GM18519 (cell line): ENCODE measurements at regions not wholly inside any gene's neighbourhood (a gene's known extent, or its start where the extent isn't known, plus 50 kb on each side); places are given as distances from the start of the nearest gene placed in this dataset.
"Not testable (repeated sequence)": the region's sequence is repeated elsewhere in the genome, so short reads cannot be mapped to it uniquely, and the experiment has no call there.

Source experiments
- ATAC-seq: cut with Tn5 transposase; IDR thresholded peaks from one replicate; pipeline ENCODE4 v1.9.1; 2021; ENCODE audit warnings: mild to moderate bottlenecking, moderate library complexity; ENCODE audit not compliant: unreplicated experiment, low FRiP score

DNA sequence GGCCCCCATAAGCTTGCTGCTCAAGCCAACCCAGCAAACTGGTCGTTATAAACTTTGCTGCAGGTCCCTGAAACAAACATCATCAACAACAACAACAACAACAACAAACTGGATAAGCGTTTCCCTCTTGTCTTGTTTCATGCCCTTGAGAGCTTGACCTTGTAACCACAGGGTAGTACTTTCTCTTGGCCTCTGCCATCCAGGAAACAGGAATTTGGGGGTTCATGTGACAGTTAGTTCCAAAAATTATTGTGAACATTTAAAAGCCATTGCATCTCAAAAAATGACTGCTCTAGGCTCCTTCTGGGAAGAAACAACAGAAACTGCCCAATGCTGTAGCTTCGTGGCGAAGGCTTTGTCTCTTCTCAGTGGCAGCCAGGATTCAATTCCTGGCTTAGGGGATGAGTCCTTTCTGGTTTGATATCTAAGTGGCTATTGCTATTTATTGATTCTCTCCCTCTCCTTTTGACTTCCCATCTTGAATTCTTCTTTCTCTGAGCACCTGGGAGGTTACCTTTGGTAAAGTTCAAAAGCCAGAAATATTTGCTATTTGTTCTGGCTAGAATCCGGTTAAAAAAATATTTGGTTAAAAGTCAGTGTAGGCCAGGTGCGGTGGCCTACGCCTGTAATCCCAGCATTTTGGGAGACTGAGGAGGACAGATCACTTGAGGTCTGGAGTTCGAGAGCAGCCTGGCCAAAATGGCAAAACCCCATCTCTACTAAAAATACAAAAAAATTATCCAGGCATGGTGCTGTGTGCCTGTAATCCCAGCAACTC, 52.0 kb upstream of the CPM start:
- ATAC-seq: no peak

DNA sequence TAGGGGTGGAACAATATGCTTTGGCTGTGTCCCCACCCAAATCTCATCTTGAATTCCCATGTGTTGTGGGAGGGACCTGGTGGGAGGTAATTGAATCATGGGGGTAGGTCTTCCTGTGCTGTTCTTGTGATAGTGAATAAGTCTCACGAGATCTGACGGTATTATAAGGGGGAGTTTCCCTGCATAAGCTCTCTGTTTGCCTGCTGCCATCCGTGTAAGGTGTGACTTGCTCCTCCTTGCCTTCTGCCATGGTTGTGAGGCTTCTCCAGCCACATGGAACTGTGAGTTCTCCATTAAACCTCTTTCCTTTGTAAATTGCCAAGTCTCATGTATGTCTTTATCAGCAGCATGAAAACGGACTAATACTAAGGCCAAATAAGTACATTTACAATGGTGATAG, 64.6 kb upstream of the CPM start:
- not testable (repeated sequence) for ATAC-seq

GRCh38 chr12:68998041-68998440, 65.1 kb upstream of the CPM start:
- no peak for ATAC-seq

DNA sequence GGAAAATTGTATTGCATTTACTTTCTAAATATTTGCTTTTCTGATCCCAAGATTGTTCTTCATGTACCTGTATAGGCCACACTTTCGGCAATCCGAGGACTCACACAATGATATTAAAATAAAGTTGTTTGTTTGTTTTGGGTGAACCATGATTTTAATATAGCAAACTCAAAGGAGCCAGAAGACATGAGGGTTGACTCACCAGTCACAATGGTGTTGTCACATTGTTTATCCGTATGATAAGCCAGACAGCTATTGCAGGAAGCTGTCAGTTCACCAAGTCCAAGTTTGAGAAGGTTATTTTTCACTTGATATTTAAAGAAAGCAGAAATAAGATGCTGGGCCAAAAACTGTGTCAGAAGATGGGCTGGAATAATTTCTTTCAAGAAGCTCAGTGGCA, 67.1 kb upstream of the CPM start:
- no peak for ATAC-seq

GRCh38 chr12:69000540-69001243, 67.7 kb upstream of the CPM start:
- ATAC-seq: no peak

GRCh38 chr12:69001251-69001650, 68.3 kb upstream of the CPM start:
- no peak for ATAC-seq

DNA sequence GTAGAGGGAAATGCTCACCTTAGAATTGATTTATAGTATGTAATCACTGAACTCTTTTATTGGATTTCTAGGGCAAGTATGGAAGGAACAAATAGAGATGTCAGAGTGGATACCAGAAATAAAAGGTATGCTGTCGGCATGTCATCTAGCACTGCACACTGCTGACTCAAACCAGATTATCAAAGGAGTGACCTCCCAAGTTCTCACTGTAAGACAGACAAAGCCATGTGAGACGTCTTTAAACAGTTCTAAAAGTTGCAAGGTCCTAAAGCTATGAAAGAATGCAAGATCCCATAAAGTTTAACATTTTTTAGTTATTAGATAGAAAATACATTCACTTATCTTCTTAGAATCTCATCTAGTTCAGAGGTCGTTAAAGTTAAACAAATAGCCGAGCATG, 70.0 kb upstream of the CPM start:
- no peak for ATAC-seq

DNA sequence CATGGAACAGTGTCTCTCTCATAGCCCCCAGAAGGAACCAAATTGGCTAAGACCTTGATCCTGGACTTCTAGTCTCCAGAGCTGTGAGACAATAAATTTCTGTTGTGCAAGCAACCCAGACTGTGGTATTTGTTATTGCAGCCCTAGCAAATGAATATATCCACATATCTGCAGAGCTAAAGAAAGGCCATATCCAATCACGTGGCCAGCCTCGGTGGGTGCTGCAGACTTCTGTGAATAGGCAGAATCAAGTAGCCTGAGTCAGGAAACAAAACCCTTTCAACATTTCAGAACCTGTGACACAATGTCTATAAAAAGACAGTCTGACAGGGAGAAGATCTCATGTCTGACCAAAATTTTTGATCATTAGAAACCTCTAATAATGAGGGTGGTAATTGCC, 71.0 kb upstream of the CPM start:
- no peak for ATAC-seq

GRCh38 chr12:69007101-69007854, 74.3 kb upstream of the CPM start:
- ATAC-seq: no peak

DNA sequence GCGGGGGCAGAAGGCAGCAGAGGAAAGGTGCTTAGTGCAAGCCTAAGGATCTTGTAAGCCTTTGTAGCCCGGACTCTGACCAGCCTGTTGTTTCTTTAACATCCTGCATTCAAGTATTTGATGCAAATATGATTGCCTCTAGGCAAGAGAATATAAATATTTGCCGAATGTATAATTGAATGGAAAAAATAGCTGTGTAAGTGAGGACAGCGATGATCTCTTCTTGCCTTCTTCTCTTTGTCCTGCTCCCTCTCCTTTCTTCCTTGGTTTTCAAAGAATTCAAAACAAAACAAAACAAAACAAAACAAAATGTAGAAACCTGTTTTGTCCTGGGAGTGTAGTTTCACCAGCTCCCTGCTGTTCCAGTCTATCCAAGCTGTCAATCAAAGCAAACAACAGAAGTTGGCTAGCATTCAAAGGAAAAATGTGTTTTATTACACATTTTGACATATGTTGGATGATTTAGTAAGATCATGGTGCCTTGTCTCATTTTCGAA, 74.9 kb upstream of the CPM start:
- no peak for ATAC-seq

DNA sequence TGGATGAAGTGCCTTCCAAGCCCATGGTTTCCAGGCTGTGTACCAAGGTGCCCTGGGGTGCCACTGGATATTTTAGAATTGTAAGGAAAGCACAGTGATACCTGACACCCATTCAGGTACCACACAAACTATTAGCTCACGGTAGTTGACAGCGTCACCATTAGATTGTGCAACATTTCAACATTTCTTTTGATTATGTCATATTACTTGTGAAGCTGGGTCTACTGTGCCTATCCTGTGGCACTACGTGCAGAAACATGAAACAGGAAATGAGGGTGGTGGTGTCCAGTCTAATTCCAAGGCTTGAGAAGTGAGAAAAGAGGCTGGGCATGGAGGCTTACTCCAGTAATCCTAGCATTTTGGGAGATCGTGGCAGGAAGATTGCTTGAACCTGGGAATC, 75.5 kb upstream of the CPM start:
- no peak for ATAC-seq

GRCh38 chr12:69014047-69014446, 81.1 kb upstream of the CPM start:
- no peak for ATAC-seq

DNA sequence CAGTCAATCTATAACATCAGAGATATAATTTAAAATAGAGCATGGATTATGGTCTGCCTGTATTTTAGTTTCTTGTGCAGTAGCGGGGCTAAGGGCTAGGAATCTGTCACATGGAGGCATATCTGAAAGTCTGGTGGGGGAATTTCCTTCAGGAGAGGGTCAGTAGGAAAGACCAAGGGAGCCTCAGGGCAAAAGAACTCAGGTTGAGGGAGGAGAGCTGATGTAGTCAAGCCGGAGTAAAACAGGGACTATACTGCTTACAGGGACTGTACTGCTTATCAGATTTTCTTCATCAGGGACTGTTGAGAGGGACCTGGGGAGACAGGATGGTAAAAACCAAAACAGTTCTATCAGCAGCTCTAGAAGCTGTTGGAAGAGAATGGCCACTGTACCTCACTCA, 82.0 kb upstream of the CPM start:
- ATAC-seq: no peak

- no peak for ATAC-seq
Observed at GRCh38 chr12:69015831-69016230, 82.9 kb upstream of the CPM start.

- ATAC-seq: no peak
Observed at GRCh38 chr12:69019082-69019481, 86.1 kb upstream of the CPM start.

DNA sequence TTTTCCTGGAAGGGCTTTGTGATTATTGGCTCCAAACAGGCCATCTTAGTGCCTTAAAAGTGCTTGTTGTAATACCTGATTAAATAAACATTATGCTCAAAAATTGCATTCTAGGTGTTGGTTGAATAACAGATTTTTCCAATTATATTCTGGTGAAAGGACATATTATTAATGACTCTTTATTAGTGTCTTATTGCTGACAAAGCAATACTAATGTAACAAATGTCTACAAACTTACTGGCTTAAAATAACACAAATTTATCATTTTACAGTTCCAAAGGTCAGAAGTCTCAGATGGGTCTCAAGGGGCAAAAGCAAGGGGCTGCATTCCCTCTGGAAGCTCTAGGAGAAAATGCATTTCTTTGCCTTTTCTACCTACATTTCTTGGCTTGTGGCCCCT, 86.9 kb upstream of the CPM start:
- ATAC-seq: no peak

GRCh38 chr12:69022674-69023073, 89.7 kb upstream of the CPM start:
- ATAC-seq: no peak

DNA sequence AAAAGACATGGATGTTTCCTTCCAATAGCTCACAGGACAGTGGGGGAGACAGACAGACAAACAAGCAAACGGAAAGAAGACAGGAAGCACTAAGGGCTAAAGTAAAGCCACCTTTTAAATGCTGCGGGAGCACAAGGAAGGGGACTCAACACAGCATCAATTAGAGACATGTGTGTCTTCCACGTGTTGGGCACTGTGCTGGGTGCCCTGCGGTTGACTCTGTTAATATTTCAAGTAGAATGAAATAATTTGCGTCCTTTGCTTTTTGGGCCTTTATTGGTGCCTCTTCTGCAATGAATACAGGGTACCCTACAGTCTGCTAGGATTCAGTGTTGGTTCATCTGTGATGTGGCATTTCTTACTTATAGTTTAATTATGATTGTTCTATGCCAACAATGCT, 90.9 kb upstream of the CPM start:
- ATAC-seq: no peak

DNA sequence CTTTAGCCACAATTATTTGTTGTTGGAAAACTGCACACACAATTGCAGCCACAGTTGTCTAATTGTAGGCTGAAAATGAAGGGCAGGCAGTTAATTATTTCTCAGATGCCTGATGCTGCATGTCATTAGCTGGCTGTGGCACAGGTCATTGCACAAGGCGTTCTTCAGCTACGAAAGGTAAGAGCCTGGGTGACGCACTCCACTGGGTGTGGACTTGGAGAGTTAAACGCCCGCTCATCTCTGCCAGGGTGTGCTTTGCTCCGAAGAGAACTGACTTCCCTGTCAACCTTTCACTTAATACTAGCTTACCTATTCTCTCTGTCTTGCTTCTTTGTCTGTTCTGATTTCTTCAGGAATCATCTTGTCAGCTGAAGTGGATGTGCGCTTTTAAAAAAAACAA, 91.4 kb upstream of the CPM start:
- no peak for ATAC-seq

GRCh38 chr12:69024907-69025306, 91.9 kb upstream of the CPM start:
- no peak for ATAC-seq

DNA sequence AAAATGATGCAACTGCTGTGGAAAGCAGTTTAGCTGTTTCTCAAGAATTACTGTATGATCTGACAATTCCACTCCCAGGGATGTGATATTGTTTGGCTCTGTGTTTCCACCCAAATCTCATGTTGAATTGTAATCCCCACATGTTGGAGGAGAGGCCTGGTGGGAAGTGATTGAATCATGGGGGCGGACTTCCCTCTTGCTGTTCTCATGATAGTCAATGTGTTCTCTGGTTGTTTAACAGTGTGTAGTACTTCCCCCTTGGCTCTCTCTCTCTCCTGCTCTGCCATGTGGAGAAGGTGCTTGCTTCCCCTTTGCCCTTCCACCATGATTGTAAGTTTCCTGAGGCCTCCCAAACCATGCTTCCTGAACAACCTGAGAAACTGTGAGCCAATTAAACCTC, 93.4 kb upstream of the CPM start:
- no peak for ATAC-seq
